ENCODE measurements at regions not wholly inside any gene's neighbourhood (a gene's known extent, or its start where the extent isn't known, plus 50 kb on each side); places are given as distances from the start of the nearest gene placed in this dataset.

DNA sequence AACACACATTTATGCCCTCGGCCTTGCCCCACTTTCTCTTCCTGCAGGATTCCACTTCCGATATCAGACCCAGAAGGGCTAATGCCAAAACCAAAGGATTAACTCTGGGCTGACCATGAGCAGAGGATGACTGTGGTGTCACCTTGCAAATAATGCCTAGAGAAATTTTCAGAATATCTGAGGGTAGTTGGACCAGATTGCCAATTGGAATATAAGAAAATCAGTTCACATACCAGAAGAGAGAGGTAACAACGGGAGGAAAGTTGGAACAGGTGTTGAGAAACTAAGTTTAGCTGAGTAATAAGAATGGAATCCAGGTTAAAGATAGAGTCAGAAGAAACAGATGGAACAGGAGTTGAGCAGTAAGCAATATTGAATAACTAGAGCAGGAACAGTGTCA lies 232.7 kb upstream of the UBE2E3 start:
- Histone ChIP-seq H3K27me3 (ENCODE audit: control insufficient read depth, insufficient read depth, low read length) (no peaks in the 10 kb centered on the region), H3K27ac (ENCODE audit: low read length) (peak overlapping the region; percentile 11), H3K9me3 (replicated peaks; ENCODE audit: control insufficient read depth, low read depth, low read length) (no peaks in the 10 kb centered on the region), H3K4me1 (ENCODE audit: control insufficient read depth, insufficient read depth, low read length) (no peaks in the 10 kb centered on the region), H3K4me3 (ENCODE audit: low read length) (no peak overlapping the region), H3K36me3 (ENCODE audit: control insufficient read depth, insufficient read depth, low read length) (no peaks in the 10 kb centered on the region)
- DNase-seq, result peak; percentile 43
- 72% methylated on average over 3 of the region's 3 CpGs for WGBS (ENCODE audit: insufficient coverage)

DNA sequence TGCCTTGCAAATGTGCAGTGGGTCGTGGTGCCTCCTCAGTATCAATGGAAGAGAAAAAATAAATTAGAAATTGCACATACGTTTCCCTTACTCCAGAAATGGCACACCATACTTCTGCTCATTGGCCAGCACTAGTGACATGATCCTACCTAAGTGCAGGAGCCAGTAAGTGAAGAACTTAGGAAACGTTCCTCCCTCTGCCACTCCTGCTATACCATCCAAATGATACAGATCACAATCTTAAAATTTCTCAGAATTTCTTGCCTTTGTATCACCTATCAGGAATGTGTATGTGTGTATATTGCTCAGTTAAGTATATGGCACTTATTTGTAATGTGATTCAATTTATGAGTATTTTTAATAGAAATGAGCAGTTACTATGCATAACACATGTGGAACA lies 237.0 kb upstream of the UBE2E3 start:
- H3K4me1 ChIP-seq (ENCODE audit: control insufficient read depth, insufficient read depth, low read length), result no peaks in the 10 kb centered on the region
- H3K27me3 ChIP-seq (ENCODE audit: control insufficient read depth, insufficient read depth, low read length), result no peaks in the 10 kb centered on the region
- H3K27ac ChIP-seq (ENCODE audit: low read length), result no peak overlapping the region
- 74% methylated on average over 2 of the region's 3 CpGs for WGBS (ENCODE audit: insufficient coverage)
- H3K36me3 ChIP-seq (ENCODE audit: control insufficient read depth, insufficient read depth, low read length), result no peaks in the 10 kb centered on the region
- no peak for DNase-seq
- no peaks in the 10 kb centered on the region for H3K9me3 ChIP-seq (replicated peaks; ENCODE audit: control insufficient read depth, low read depth, low read length)
- no peak overlapping the region for H3K4me3 ChIP-seq (ENCODE audit: low read length)

GRCh38 chr2:180742801-180743200 lies 237.6 kb upstream of the UBE2E3 start:
- WGBS (ENCODE audit: insufficient coverage), result no CpG with 5 or more reads among the region's 4 CpGs
- H3K4me3 ChIP-seq (ENCODE audit: low read length), result no peak overlapping the region
- no peaks in the 10 kb centered on the region for H3K36me3 ChIP-seq (ENCODE audit: control insufficient read depth, insufficient read depth, low read length)
- no peaks in the 10 kb centered on the region for H3K9me3 ChIP-seq (replicated peaks; ENCODE audit: control insufficient read depth, low read depth, low read length)
- no peaks in the 10 kb centered on the region for H3K27me3 ChIP-seq (ENCODE audit: control insufficient read depth, insufficient read depth, low read length)
- DNase-seq, result no peak
- no peaks in the 10 kb centered on the region for H3K4me1 ChIP-seq (ENCODE audit: control insufficient read depth, insufficient read depth, low read length)
- H3K27ac ChIP-seq (ENCODE audit: low read length), result no peak overlapping the region

DNA sequence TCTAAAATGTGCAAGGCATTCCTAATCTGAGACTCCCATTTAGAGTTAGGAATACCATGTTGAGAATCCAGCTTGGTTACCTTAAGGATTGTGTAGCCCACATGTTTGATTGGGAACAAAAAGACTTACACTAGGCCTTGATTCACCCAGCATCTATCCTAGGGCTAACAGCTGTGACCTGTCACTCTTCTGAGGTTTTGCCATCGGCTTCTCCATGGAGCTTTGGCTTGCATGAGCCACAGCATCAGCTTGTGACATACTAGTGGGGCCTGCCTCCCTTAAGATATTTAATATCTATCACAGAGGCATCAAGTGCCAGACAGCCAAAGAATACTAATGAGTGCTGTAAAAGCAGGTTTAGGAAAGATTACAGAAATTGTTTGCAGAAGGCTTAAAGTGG lies 241.3 kb upstream of the UBE2E3 start:
- H3K27me3 ChIP-seq (ENCODE audit: control insufficient read depth, insufficient read depth, low read length), result no peaks in the 10 kb centered on the region
- WGBS (ENCODE audit: insufficient coverage), result no CpG with 5 or more reads among the region's 1 CpG
- H3K36me3 ChIP-seq (ENCODE audit: control insufficient read depth, insufficient read depth, low read length), result no peaks in the 10 kb centered on the region
- no peaks in the 10 kb centered on the region for H3K4me1 ChIP-seq (ENCODE audit: control insufficient read depth, insufficient read depth, low read length)
- H3K27ac ChIP-seq (ENCODE audit: low read length), result no peak overlapping the region
- no peaks in the 10 kb centered on the region for H3K9me3 ChIP-seq (replicated peaks; ENCODE audit: control insufficient read depth, low read depth, low read length)
- H3K4me3 ChIP-seq (ENCODE audit: low read length), result no peak overlapping the region
- peak; percentile 66 for DNase-seq

- no peaks in the 10 kb centered on the region for H3K9me3 ChIP-seq (replicated peaks; ENCODE audit: control insufficient read depth, low read depth, low read length)
- no peaks in the 10 kb centered on the region for H3K36me3 ChIP-seq (ENCODE audit: control insufficient read depth, insufficient read depth, low read length)
- no peak overlapping the region for H3K27ac ChIP-seq (ENCODE audit: low read length)
- WGBS (ENCODE audit: insufficient coverage), result 55% methylated on average over 1 of the region's 2 CpGs
- H3K4me1 ChIP-seq (ENCODE audit: control insufficient read depth, insufficient read depth, low read length), result no peaks in the 10 kb centered on the region
- no peak for DNase-seq
- H3K4me3 ChIP-seq (ENCODE audit: low read length), result no peak overlapping the region
- H3K27me3 ChIP-seq (ENCODE audit: control insufficient read depth, insufficient read depth, low read length), result no peaks in the 10 kb centered on the region
These were observed 244.6 kb upstream of the UBE2E3 start for GRCh38 chr2:180735799-180736198.

DNA sequence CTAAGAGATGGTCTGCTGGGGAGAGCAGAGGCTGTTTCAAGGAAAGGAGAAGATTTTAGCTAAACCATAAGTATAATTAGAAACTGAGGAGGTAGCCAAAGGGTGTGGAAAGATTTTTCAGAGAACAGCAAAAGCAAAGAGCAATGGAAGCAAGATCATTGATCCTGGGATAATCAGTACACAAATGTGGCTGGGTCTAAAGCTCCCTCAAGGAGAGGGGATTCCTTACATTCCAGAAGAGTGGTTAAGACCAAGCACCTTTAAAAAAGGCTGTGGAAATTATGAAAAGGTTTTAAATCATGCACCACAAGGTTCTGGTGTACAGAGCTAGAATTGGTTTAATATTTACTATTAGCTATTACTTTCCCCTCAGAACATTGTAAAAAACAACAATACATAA lies 246.0 kb upstream of the UBE2E3 start:
- H3K27ac ChIP-seq (ENCODE audit: low read length), result no peak overlapping the region
- DNase-seq, result no peak
- no peaks in the 10 kb centered on the region for H3K4me1 ChIP-seq (ENCODE audit: control insufficient read depth, insufficient read depth, low read length)

DNA sequence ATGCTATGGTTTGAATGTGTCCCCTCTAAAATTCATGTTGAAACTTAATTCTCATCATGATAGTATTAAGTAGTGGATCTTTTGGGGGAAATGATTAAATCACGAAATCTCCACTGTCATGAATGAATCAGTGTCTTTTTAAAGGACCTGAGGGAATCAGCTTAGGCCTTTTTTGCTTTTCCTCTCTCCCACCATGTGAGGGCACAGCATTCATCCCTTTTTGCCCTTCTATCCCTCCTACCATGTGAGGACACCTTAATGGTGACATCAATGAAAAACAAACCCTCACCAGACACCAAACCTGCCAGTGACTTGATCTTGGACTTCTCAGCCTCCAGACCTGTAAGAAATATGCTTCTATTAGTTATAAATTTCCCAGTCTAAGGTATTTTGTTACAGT lies 247.1 kb upstream of the UBE2E3 start:
- WGBS (ENCODE audit: insufficient coverage), result no CpG with 5 or more reads among the region's 1 CpG
- no peaks in the 10 kb centered on the region for H3K27me3 ChIP-seq (ENCODE audit: control insufficient read depth, insufficient read depth, low read length)
- DNase-seq, result no peak
- H3K27ac ChIP-seq (ENCODE audit: low read length), result no peak overlapping the region
- no peaks in the 10 kb centered on the region for H3K36me3 ChIP-seq (ENCODE audit: control insufficient read depth, insufficient read depth, low read length)
- no peaks in the 10 kb centered on the region for H3K4me1 ChIP-seq (ENCODE audit: control insufficient read depth, insufficient read depth, low read length)
- H3K4me3 ChIP-seq (ENCODE audit: low read length), result no peak overlapping the region
- H3K9me3 ChIP-seq (replicated peaks; ENCODE audit: control insufficient read depth, low read depth, low read length), result no peaks in the 10 kb centered on the region

More for the DNA sequence above, 246.0 kb upstream of the UBE2E3 start:
- H3K36me3 ChIP-seq (ENCODE audit: control insufficient read depth, insufficient read depth, low read length), result no peaks in the 10 kb centered on the region
- H3K4me3 ChIP-seq (ENCODE audit: low read length), result no peak overlapping the region
- no peaks in the 10 kb centered on the region for H3K9me3 ChIP-seq (replicated peaks; ENCODE audit: control insufficient read depth, low read depth, low read length)
- H3K27me3 ChIP-seq (ENCODE audit: control insufficient read depth, insufficient read depth, low read length), result no peaks in the 10 kb centered on the region

DNA sequence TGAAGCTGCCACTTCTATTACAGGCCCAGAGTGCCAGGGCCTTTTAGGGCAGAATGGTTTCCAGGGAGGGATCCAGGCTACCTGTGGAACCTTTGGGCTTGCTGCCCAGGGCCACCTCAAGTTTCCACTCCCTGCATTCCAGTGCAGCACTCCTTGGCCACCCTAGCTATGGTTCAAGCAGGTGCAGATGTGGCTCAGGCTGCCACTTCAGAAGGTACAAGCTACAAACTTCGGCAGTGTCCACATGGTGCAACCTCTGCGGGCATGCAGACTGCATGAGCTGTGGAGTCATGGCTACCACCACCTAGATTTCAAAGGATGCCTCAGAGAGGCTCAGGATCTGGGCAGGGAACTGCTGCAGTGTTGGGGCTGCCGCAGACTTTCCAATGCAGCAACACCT lies 248.1 kb upstream of the UBE2E3 start:
- no peaks in the 10 kb centered on the region for H3K4me1 ChIP-seq (ENCODE audit: control insufficient read depth, insufficient read depth, low read length)
- H3K27me3 ChIP-seq (ENCODE audit: control insufficient read depth, insufficient read depth, low read length), result no peaks in the 10 kb centered on the region
- H3K36me3 ChIP-seq (ENCODE audit: control insufficient read depth, insufficient read depth, low read length), result no peaks in the 10 kb centered on the region
- 90% methylated on average over 3 of the region's 3 CpGs for WGBS (ENCODE audit: insufficient coverage)
- no peak for DNase-seq
- no peaks in the 10 kb centered on the region for H3K9me3 ChIP-seq (replicated peaks; ENCODE audit: control insufficient read depth, low read depth, low read length)
- H3K4me3 ChIP-seq (ENCODE audit: low read length), result no peak overlapping the region
- no peak overlapping the region for H3K27ac ChIP-seq (ENCODE audit: low read length)

DNA sequence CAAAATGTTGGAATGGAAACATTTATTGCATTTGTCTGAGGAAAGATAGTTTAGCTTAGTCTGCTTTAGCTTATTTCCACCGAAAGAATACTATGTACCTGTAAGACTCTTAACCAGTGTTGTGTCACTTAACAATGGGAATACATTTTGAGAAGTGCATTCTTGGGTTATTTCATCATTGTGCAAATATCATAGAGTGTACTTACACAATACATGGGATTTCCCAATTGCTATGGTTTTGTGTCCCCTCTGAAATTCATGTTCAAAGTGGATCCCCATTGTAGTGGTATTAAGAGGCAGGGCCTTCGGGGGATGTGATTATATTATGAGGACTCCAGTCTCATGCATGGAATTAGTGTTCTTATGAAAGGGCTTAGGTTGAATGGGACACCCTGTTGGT lies 249.4 kb upstream of the UBE2E3 start:
- Histone ChIP-seq H3K4me3 (ENCODE audit: low read length) (no peak overlapping the region), H3K27ac (ENCODE audit: low read length) (no peak overlapping the region), H3K9me3 (replicated peaks; ENCODE audit: control insufficient read depth, low read depth, low read length) (no peaks in the 10 kb centered on the region), H3K36me3 (ENCODE audit: control insufficient read depth, insufficient read depth, low read length) (no peaks in the 10 kb centered on the region), H3K27me3 (ENCODE audit: control insufficient read depth, insufficient read depth, low read length) (no peaks in the 10 kb centered on the region), H3K4me1 (ENCODE audit: control insufficient read depth, insufficient read depth, low read length) (no peaks in the 10 kb centered on the region)
- WGBS (ENCODE audit: insufficient coverage), result no CpG with 5 or more reads among the region's 2 CpGs
- no peak for DNase-seq

DNA sequence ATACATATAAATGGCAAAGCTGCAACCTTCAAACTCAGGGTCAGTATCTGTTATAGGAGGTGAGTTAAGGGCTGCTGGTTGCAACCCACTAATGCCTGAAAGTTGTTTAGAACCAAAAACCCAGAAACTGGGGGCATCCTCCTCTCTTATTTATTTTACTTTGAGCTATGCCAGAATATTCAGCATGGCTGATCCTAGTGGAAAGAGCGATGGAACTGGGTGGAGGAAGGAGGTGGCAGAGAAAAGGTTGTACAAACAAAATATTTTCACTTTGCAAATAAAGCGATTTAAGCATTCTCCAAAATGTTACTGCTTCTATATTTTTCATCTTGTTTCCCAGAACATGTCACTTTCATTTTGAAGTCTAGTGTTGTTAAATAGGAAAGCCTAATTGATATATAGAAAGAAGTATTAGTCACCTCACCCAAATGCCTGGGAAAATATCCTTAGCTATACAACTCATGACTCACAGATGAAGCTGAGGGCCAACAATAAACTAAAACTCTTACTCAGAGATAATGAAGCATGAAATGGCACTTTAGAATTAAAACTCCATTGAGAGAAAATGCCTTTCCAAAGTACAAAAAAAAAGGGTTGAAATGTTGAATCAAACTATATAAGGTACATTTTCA lies 251.4 kb upstream of the UBE2E3 start:
- WGBS (ENCODE audit: insufficient coverage), result no CpG with 5 or more reads among the region's 2 CpGs
- no peaks in the 10 kb centered on the region for H3K27me3 ChIP-seq (ENCODE audit: control insufficient read depth, insufficient read depth, low read length)
- H3K36me3 ChIP-seq (ENCODE audit: control insufficient read depth, insufficient read depth, low read length), result no peaks in the 10 kb centered on the region
- H3K9me3 ChIP-seq (replicated peaks; ENCODE audit: control insufficient read depth, low read depth, low read length), result no peaks in the 10 kb centered on the region
- DNase-seq, result no peak
- no peaks in the 10 kb centered on the region for H3K4me1 ChIP-seq (ENCODE audit: control insufficient read depth, insufficient read depth, low read length)
- no peak overlapping the region for H3K4me3 ChIP-seq (ENCODE audit: low read length)
- H3K27ac ChIP-seq (ENCODE audit: low read length), result no peak overlapping the region

DNA sequence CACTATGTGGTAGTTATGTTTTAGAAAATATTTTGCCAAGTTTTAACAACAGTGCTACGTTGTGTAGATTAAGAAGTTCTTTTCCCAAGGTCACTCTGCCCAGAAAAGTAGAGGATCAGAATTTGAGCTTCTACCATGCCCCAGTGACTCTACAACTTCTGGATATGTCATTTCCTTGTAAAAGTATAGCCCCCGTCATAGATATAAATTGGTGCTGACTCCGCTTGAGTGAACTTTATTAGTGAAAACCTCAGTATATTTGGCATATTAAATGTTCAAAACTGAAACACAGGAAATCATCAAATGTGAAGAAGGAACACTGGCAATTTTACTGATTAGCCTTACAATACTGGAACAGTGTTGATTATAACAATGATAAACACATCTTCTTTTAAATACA lies 256.7 kb upstream of the UBE2E3 start:
- Histone ChIP-seq H3K27ac (ENCODE audit: low read length) (no peak overlapping the region), H3K36me3 (ENCODE audit: control insufficient read depth, insufficient read depth, low read length) (no peaks in the 10 kb centered on the region), H3K9me3 (replicated peaks; ENCODE audit: control insufficient read depth, low read depth, low read length) (no peaks in the 10 kb centered on the region), H3K4me3 (ENCODE audit: low read length) (no peak overlapping the region), H3K4me1 (ENCODE audit: control insufficient read depth, insufficient read depth, low read length) (no peaks in the 10 kb centered on the region), H3K27me3 (ENCODE audit: control insufficient read depth, insufficient read depth, low read length) (no peaks in the 10 kb centered on the region)
- no CpG with 5 or more reads among the region's 3 CpGs for WGBS (ENCODE audit: insufficient coverage)
- no peak for DNase-seq
